HL-60 (cell line): ENCODE measurements at regions not wholly inside any gene's neighbourhood (a gene's known extent, or its start where the extent isn't known, plus 50 kb on each side); places are given as distances from the start of the nearest gene placed in this dataset.

ENCODE experiments used
- DNase-seq, 2 experiments: peaks; one replicate each; pipeline ENCODE4 v3.0.0-alpha.2; 2010 to 2020; ENCODE audit warnings: low read depth in 1 of 2, low spot score in 1 of 2
- H3K27ac ChIP-seq: fragments of 250-450 bp; sonication (Bioruptor Pico); replicated peaks from 2 replicates; pipeline ENCODE4 v1.5.1; 2020; ENCODE audit warnings: mild to moderate bottlenecking, moderate library complexity
- H3K27me3 ChIP-seq: fragments of 250-450 bp; sonication (Bioruptor Pico); 2 replicates; pipeline ENCODE4 v1.5.1; 2021; ENCODE audit warnings: mild to moderate bottlenecking, moderate library complexity; ENCODE audit not compliant: insufficient read depth, poor library complexity, severe bottlenecking
- H3K4me3 ChIP-seq: replicated peaks from 2 replicates; pipeline ENCODE4 v1.5.1; 2011; ENCODE audit warnings: mild to moderate bottlenecking, control low read depth, low read length; ENCODE audit not compliant: insufficient read depth
- GABPA ChIP-seq: IDR thresholded peaks from 2 replicates; pipeline ENCODE4 v1.6.1; 2012; ENCODE audit warnings: low read depth
- POLR2AphosphoS5 ChIP-seq: IDR thresholded peaks from 2 replicates; pipeline ENCODE4 v1.6.1; 2012; ENCODE audit warnings: low read depth
- SPI1 ChIP-seq: IDR thresholded peaks from 2 replicates; pipeline ENCODE4 v1.6.1; 2012; ENCODE audit warnings: low read depth, mild to moderate bottlenecking, borderline replicate concordance
- TF ChIP-seq, protein P1 (sequence below): IDR thresholded peaks from 2 replicates; pipeline ENCODE4 v1.6.1; 2012; ENCODE audit warnings: low read depth; ENCODE audit not compliant: insufficient replicate concordance
- TF ChIP-seq, protein P2 (sequence below): IDR thresholded peaks from one replicate; pipeline ENCODE4 v1.5.1; 2011; ENCODE audit warnings: low read length, control low read depth, inconsistent platforms; ENCODE audit not compliant: insufficient read depth

DNA sequence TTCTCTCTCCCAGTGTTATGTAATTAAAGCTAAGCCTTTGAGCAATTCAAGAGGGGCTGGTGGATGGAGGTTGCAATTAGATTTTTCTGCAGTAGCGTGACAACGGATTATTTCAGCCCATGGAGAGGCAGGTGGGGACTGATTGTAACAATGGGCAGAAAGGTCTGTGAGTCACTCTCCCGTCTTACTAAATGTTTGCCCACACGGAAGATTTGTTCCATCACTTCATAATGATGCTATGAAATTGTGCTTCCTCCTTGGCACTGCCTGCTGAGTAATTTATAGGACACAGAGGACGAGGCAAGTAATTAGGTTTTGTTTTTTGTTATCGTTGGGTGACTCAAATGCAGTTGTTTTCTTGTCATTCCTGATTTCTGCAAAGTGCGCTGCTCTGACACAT is 594.5 kb upstream of the DPP6 start:
- no peak overlapping the region for H3K27ac ChIP-seq
- TF ChIP-seq, protein P1, sequence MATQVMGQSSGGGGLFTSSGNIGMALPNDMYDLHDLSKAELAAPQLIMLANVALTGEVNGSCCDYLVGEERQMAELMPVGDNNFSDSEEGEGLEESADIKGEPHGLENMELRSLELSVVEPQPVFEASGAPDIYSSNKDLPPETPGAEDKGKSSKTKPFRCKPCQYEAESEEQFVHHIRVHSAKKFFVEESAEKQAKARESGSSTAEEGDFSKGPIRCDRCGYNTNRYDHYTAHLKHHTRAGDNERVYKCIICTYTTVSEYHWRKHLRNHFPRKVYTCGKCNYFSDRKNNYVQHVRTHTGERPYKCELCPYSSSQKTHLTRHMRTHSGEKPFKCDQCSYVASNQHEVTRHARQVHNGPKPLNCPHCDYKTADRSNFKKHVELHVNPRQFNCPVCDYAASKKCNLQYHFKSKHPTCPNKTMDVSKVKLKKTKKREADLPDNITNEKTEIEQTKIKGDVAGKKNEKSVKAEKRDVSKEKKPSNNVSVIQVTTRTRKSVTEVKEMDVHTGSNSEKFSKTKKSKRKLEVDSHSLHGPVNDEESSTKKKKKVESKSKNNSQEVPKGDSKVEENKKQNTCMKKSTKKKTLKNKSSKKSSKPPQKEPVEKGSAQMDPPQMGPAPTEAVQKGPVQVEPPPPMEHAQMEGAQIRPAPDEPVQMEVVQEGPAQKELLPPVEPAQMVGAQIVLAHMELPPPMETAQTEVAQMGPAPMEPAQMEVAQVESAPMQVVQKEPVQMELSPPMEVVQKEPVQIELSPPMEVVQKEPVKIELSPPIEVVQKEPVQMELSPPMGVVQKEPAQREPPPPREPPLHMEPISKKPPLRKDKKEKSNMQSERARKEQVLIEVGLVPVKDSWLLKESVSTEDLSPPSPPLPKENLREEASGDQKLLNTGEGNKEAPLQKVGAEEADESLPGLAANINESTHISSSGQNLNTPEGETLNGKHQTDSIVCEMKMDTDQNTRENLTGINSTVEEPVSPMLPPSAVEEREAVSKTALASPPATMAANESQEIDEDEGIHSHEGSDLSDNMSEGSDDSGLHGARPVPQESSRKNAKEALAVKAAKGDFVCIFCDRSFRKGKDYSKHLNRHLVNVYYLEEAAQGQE = no peak
- TF ChIP-seq SPI1 (no peak), GABPA (no peak), POLR2AphosphoS5 (no peak)
- TF ChIP-seq, protein P2, sequence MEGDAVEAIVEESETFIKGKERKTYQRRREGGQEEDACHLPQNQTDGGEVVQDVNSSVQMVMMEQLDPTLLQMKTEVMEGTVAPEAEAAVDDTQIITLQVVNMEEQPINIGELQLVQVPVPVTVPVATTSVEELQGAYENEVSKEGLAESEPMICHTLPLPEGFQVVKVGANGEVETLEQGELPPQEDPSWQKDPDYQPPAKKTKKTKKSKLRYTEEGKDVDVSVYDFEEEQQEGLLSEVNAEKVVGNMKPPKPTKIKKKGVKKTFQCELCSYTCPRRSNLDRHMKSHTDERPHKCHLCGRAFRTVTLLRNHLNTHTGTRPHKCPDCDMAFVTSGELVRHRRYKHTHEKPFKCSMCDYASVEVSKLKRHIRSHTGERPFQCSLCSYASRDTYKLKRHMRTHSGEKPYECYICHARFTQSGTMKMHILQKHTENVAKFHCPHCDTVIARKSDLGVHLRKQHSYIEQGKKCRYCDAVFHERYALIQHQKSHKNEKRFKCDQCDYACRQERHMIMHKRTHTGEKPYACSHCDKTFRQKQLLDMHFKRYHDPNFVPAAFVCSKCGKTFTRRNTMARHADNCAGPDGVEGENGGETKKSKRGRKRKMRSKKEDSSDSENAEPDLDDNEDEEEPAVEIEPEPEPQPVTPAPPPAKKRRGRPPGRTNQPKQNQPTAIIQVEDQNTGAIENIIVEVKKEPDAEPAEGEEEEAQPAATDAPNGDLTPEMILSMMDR = no peak
- H3K4me3 ChIP-seq = no peak overlapping the region
- DNase-seq = no peak
- no peaks in the 10 kb centered on the region for H3K27me3 ChIP-seq

DNA sequence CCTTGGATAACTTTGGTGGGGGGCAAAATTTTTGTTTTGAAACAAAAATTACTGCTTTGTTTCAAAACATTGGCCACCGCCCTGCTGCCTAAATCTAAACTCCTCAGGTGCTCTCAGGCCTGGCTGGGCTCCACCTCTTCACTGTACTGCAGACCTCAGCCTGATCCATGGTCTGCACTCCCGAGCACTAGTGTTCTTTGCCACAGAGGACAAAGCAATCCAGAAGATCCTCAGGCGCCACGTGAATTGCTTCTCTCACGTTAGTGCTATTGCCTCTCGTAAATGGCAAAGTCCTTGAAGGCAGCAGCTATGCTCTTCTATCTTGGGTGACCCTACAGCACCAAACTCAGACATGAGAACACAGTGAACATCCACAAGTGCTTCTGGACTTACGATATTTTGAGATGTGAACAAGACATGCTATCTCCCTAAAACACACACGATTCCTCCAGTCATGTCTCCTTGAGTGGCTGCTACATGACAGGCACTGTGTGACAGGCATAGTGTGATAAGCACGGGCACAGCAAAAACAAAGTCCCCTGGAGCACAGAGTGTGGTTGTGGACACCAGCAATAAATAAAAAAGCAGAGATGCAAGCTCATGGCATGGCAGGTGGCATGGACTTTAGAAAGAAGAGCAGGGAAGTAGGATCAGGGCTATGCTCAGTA is 582.1 kb upstream of the DPP6 start:
- no peaks in the 10 kb centered on the region for H3K27me3 ChIP-seq
- H3K27ac ChIP-seq = no peak overlapping the region
- no peak overlapping the region for H3K4me3 ChIP-seq
- TF ChIP-seq, protein P1 = no peak
- TF ChIP-seq SPI1 (no peak), POLR2AphosphoS5 (no peak), GABPA (no peak)
- TF ChIP-seq, protein P2 = no peak
- DNase-seq = no peak

DNA sequence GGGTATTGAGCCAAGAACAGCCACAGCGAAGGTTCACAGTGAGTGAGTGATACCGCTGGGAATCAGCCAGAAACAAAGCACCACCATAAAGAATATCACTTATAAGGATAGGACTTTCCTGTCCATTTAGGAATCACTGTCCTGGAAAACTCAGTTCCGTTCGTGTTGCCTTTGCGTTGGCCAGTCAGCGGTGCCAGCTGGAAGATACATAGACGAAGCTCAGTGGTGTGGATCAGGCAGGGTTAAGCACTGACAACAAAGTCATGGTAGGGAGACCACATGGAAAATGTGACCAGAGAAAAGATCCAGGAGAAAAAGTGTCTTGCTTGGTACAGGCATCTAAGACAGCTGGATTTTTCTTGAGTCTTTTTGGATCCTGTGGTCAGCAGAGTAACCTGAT is 579.7 kb upstream of the DPP6 start:
- Histone ChIP-seq H3K4me3 (no peak overlapping the region), H3K27me3 (no peaks in the 10 kb centered on the region), H3K27ac (no peak overlapping the region)
- no peak for TF ChIP-seq POLR2AphosphoS5
- DNase-seq = no peak

DNA sequence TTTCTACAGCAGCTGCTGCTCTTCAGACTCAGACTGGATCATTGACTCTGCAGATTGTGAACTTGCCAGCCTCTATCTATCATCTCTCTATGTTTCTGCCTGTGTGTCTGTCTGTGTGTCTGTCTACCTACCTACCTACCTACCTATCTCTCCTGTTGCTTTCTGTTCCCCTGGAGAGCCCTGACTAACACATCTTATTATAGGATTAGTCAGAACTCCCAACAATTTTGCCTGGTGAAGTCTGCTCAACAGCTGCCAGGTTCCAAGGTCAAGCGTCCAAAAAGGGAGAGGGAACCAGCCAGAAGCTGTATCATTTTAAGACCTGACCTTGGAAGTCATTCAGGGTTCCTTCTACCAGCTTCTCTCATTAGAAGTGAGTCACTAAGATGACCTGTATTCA is 579.0 kb upstream of the DPP6 start:
- TF ChIP-seq, protein P2 = no peak
- TF ChIP-seq GABPA = no peak
- TF ChIP-seq POLR2AphosphoS5 = no peak
- no peak for TF ChIP-seq SPI1
- TF ChIP-seq, protein P1 = no peak
- Histone ChIP-seq H3K27me3 (no peaks in the 10 kb centered on the region), H3K27ac (no peak overlapping the region), H3K4me3 (no peak overlapping the region)
- no peak for DNase-seq
